HG02884 (cell line): ENCODE measurements at regions not wholly inside any gene's neighbourhood (a gene's known extent, or its start where the extent isn't known, plus 50 kb on each side); places are given as distances from the start of the nearest gene placed in this dataset.
"Not testable (repeated sequence)": the region's sequence is repeated elsewhere in the genome, so short reads cannot be mapped to it uniquely, and the experiment has no call there.

Experiments used
- ATAC-seq: cut with Tn5 transposase; IDR thresholded peaks from one replicate; pipeline ENCODE4 v1.9.1; 2021; ENCODE audit warnings: mild to moderate bottlenecking, moderate library complexity; ENCODE audit not compliant: unreplicated experiment

DNA sequence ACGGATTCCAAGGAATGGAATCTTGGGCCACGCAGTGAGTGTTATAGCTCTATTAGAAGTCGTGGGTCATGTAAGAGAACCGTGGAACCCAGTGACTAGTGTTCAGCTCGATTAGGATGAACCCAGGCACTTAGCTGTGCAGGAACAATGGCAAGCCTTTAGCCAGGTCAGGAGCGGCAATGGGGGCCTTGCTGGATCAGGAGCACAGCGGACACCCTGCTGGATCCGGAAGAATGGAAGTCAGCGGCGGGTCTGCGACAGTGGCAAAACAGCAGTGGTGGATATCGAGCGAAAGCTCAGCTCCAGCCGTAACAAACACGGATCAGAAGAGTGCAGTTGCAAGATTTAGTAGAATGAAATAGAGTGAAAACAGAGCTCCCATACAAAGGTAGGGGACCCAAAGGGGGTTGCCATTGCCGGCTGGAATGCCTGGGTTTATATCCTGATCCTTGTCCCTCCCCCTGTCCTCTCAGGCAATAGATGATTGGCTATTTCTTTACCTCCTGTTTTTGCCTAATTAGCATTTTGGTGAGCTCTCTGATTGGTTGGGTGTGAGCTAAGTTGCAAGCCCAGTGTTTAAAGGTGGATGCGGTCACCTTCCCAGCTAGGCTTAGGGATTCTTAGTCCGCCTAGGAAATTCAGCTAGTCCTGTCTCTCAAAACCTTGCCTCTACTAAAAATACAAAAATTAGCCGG, 618.3 kb upstream of the CBLB start:
- ATAC-seq = not testable (repeated sequence)

DNA sequence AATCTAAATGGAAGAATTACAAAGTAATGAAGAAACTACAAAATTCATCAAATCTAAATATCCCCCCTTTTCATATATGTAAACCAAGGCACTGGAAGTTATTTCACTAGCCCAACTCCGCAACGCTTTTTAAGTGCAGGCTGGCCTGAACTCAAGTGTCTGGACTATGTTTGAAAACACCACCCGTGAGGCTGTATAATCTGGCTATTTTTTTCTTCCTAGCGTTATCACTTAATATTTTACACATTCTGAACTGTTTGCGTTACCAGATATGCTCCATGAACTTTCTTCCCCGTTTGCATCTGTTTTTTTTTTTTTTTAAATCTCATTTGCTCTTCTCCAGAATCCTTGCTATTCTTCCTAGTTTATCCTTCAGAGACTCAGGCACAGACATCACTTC, 619.5 kb upstream of the CBLB start:
- no peak for ATAC-seq

DNA sequence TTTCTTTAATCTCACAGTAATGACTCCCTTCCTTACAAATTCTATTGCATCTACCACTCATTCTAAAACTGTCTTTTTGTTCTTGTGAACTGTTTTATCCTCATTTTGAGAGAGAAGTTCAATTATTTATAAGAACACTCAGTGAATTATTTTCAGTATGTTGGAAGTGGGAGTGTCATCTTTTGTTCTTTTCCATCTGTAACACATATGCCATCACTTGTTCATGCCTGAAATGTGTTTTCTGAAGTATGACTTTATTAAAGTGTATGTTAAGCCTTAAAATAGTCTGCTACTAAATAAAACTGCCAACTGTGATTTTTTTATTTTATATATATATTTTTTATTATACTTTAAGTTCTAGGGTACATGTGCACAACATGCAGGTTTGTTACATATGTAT, 623.0 kb upstream of the CBLB start:
- no peak for ATAC-seq

DNA sequence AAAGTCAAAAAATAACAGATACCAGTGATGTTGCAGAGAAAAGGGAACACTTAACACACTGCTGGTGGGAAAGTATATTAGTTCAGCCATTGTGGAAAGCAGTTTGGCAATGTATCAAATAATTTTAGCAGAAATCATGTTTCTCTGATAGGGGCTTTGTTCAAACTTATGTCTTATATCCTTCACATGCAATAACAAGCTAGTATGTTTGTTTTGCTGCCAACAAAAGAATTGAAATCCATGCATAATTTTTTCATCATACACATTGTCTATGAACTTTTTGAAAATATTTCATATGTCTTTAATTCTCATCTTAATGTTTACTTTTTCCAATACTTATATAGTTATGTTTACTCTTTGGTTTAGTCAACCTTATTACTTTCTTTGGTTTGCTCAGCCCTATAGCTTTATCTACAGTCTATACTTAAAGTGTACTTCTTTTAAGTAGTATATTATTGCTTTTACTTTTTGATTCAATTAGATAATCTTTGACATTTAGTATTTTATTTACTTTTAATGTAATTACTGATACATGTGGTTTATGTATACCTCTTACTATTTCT, 639.6 kb upstream of the CBLB start:
- no peak for ATAC-seq

DNA sequence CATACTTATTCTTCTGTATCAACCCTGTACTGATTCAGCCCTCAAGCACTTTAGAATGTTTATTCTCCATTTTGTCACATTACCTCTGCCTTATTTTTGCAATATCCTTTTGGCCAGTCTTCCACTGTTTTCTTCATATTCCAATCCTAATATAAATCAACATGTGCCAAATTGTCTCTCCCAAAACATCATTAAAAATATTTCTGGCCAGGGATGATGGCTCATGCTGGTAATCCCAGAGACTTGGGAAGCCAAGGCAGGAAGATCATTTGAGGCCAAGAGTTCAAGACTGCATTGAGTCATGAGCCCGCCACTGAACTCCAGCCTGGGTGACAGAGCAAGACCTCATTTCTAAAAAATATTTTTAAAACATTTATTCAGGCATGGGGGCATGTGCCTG, 641.4 kb upstream of the CBLB start:
- ATAC-seq = no peak

- ATAC-seq = no peak
Observed at GRCh38 chr3:106512846-106513245, 644.0 kb upstream of the CBLB start.

GRCh38 chr3:106514431-106514830, 645.6 kb upstream of the CBLB start:
- ATAC-seq = no peak

- ATAC-seq = no peak
Observed at GRCh38 chr3:106518516-106518915, 649.7 kb upstream of the CBLB start.

- no peak for ATAC-seq
Observed at GRCh38 chr3:106522397-106522796, 653.6 kb upstream of the CBLB start.

GRCh38 chr3:106528932-106529331, 660.1 kb upstream of the CBLB start:
- no peak for ATAC-seq

GRCh38 chr3:106529738-106530137, 660.9 kb upstream of the CBLB start:
- ATAC-seq = peak; percentile 69

DNA sequence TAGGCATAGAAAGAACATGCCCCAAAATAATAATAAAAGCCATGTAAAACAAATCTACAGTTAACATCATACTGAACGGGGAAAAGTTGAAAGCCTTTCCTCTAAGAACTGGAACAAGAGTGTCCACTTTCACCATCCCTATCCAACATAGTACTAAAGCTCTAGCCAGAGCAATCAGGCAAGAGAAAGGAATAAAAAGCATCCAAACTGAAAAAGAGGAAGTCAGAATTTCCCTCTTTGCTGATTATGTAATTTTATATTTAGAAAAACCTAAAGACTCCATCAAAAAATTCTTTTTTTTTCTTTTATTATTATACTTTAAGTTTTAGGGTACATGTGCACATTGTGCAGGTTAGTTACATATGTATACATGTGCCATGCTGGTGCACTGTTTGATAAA, 661.6 kb upstream of the CBLB start:
- ATAC-seq = no peak

DNA sequence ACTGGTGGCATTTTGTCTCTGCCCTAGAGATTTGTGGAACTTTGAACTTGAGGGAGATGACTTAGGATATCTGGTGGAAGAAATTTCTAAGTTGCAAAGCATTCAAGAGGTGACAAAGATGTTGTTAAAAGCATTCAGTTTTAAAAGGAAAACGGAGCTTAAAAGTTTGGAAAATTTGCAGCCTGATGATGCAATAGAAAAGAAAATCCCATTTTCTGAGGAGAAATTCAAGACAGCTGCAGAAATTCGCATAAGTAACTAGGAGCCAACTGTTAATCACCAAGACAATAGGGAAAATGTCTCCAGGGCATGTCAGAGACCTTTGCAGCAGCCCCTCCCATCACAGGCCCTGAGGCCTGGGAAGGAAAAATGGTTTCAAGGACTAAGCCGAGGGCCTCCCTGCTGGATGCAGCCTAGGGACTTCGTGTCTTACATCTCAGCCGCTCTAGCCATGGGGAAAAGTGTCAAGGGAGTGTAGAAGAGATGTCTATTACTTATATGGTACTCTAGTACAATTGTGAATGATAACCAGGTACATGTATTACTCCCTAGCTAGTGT, 663.0 kb upstream of the CBLB start:
- not testable (repeated sequence) for ATAC-seq

- no peak for ATAC-seq
Observed at GRCh38 chr3:106533093-106533787, 664.4 kb upstream of the CBLB start.

DNA sequence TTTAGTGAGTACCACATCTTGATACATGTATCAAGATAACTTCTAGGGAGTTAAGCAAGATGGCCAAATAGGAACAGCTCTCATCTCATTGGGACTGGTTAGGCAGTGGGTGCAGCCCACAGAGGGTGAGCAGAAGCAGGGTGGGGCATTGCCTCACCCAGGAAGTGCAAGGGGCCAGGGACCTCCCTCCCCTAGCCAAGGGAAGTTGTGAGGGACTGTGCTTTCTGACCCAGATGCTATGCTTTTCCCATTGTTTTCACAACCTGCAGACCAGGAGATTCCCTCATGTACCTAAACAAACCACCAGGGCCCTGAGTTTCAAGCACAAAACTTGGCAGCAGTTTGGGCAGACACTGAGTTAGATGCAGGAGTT, 665.0 kb upstream of the CBLB start:
- ATAC-seq = no peak

GRCh38 chr3:106534206-106534605, 665.4 kb upstream of the CBLB start:
- ATAC-seq = no peak

GRCh38 chr3:106540743-106541142, 671.9 kb upstream of the CBLB start:
- no peak for ATAC-seq

- no peak for ATAC-seq
Observed at GRCh38 chr3:106542101-106542769, 673.4 kb upstream of the CBLB start.

DNA sequence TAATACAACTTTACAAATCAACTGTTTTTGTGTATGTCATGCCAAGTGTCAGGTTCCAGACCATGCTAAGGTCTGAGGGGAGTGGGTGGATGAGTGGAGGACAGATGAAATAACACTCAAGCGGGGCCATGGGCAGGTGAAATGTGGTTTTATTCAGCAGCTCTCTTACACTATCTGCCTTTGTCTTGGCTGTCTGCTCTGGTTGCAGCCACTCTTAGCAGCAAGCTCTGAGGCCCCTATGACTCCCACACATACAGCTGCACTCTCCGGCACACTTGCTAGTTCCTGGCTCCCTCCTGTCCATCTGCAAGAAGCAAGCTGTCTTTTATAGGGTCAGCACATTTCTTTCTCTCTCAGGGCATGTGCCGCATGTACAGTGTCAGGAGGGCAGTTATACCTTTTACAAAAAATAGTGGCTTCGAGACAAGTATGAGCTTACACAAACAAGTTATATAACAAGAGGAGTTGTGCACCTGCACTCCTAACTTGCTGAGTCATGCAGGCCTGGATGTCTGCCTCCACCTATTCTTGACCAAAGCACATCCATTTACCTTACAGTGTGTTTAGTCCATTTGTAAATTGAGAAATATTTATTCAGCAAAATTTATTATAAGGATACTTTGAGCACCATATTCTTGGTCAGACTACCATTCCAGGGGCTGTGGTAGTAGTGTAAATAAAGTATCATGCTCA, 683.7 kb upstream of the CBLB start:
- no peak for ATAC-seq

GRCh38 chr3:106560451-106560966, 691.7 kb upstream of the CBLB start:
- no peak for ATAC-seq

- peak; percentile 97 for ATAC-seq
Observed at GRCh38 chr3:106566277-106566676, 697.5 kb upstream of the CBLB start.
